ENCODE measurements at regions not wholly inside any gene's neighbourhood (a gene's known extent, or its start where the extent isn't known, plus 50 kb on each side); places are given as distances from the start of the nearest gene placed in this dataset.

DNA sequence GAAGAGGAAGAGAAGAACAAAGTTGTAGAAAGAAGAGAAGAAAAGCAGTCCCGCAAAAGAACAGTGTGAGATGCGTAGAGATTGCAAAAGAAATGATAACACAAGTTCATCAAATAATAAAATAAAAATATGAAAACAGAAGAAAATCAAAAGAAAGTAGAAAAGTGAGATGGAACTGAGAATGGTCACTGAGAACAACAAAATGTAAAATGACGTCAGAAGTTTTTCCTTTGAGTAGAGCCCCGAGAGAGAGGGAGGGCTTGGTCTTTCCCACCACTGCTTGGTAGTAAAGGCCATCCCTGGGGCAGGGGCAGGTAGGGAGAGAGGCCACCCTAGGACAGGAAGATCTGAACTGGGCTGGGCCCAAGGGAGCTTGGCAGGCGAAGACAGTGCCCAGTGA lies 533.7 kb downstream of the QKI start:
- intact Hi-C loops (cut with micrococcal nuclease), result no loop called here
- no peaks in the 10 kb centered on the region for H3K9me3 Mint-ChIP-seq
- no peak overlapping the region for H3K27ac Mint-ChIP-seq
- no peaks in the 10 kb centered on the region for H3K4me1 Mint-ChIP-seq (ENCODE audit: low read depth)
- no peak overlapping the region for H3K4me3 Mint-ChIP-seq (ENCODE audit: low read depth)
- DNase-seq (ENCODE audit: low spot score), result no peak
- H3K36me3 Mint-ChIP-seq (ENCODE audit: low read depth), result no peaks in the 10 kb centered on the region
- H3K27me3 Mint-ChIP-seq (ENCODE audit: low read depth), result peaks cover 6% of the 10 kb centered on the region

DNA sequence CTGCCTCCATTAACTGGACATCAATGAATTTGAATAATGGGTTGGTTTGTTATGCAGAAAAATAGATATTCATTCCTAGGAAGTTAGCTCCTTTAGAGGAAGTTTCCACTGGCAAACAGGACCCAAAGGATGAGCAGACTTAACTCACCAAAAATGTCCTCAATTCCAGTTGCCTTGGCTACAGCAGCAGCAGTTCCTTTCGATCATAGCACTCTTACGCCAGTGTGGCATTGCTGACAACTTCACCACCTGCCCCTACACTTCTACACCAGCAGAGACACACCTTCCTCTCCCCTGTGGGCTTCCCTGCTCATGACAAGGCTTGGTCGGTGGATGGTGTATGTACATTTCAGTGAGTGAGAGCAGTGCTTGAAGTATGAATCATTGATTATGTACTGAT lies 532.8 kb downstream of the QKI start:
- Mint-ChIP-seq H3K4me1 (ENCODE audit: low read depth) (no peaks in the 10 kb centered on the region), H3K4me3 (ENCODE audit: low read depth) (no peak overlapping the region), H3K27me3 (ENCODE audit: low read depth) (peaks cover 10% of the 10 kb centered on the region), H3K27ac (no peak overlapping the region), H3K36me3 (ENCODE audit: low read depth) (no peaks in the 10 kb centered on the region), H3K9me3 (no peaks in the 10 kb centered on the region)
- intact Hi-C loops (cut with micrococcal nuclease), result no loop called here
- DNase-seq (ENCODE audit: low spot score), result no peak

DNA sequence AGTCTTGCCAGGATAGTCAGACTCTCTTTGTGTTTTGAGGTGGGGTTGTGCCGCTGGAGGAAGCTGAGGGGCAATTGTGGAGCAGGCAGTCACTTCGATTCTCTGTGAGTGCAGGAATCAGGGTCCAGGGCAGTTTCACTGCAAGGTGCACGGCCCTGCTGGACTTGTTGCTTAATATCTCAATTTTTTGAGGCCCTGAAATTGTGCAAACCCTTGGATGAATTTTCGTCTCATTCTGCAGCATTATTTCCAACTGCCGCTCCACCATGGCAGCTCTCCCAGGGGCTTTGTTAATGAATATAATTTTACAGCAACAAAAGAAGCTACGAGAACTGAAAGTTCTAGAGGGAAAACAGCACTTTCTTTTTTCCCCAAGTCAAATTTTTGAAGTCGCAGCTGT lies 531.9 kb downstream of the QKI start:
- H3K27me3 Mint-ChIP-seq (ENCODE audit: low read depth), result peaks cover 12% of the 10 kb centered on the region
- no peaks in the 10 kb centered on the region for H3K9me3 Mint-ChIP-seq
- DNase-seq (ENCODE audit: low spot score), result no peak
- no peaks in the 10 kb centered on the region for H3K4me1 Mint-ChIP-seq (ENCODE audit: low read depth)
- intact Hi-C loops (cut with micrococcal nuclease), result no loop called here
- no peak overlapping the region for H3K4me3 Mint-ChIP-seq (ENCODE audit: low read depth)
- H3K36me3 Mint-ChIP-seq (ENCODE audit: low read depth), result no peaks in the 10 kb centered on the region
- no peak overlapping the region for H3K27ac Mint-ChIP-seq

DNA sequence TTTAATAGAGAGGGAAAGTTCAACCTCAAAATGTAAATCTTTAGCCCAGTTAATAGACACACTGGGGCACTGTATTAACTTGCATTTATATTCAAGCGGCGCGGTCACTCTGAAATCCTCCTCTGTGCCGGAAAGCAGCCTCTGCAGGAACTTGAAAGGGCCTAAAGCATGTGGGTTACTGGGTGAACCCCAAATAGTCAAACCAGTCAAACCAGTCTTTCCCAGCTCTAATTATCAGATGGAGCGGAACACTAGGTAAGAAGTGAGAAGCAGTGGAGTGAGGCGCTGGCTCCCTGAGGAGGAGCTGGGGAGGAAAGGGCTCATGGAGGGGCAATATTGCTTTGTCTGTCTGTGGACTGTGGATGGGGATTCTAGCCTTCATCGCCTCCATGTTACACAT lies 531.3 kb downstream of the QKI start:
- no peak overlapping the region for H3K27ac Mint-ChIP-seq
- intact Hi-C loops (cut with micrococcal nuclease), result no loop called here
- no peak for DNase-seq (ENCODE audit: low spot score)
- H3K4me1 Mint-ChIP-seq (ENCODE audit: low read depth), result no peaks in the 10 kb centered on the region
- no peaks in the 10 kb centered on the region for H3K9me3 Mint-ChIP-seq
- H3K36me3 Mint-ChIP-seq (ENCODE audit: low read depth), result no peaks in the 10 kb centered on the region
- peaks cover 12% of the 10 kb centered on the region for H3K27me3 Mint-ChIP-seq (ENCODE audit: low read depth)
- H3K4me3 Mint-ChIP-seq (ENCODE audit: low read depth), result no peak overlapping the region

DNA sequence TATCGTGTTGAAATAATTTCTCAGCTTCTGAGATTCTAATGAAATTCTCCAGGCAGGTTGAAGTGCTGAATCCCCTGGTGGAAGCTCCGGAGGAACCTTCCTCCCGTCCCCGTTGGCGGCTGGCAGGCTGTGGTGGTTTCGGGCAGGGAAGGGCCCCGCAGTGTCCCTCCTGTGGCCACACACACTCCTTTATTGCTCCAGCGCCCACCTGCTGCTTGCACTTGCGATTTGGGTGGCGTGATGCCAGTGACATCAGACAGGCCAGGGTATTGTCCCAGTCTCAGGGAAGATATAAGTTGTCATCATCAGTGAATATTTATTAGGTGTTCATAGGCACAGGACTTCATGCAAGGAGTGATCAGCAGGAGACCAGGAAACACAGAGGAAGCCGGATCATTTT lies 530.4 kb downstream of the QKI start:
- peaks cover 12% of the 10 kb centered on the region for H3K27me3 Mint-ChIP-seq (ENCODE audit: low read depth)
- no peak overlapping the region for H3K4me3 Mint-ChIP-seq (ENCODE audit: low read depth)
- H3K4me1 Mint-ChIP-seq (ENCODE audit: low read depth), result no peaks in the 10 kb centered on the region
- intact Hi-C loops (cut with micrococcal nuclease), result no loop called here
- no peaks in the 10 kb centered on the region for H3K9me3 Mint-ChIP-seq
- no peak for DNase-seq (ENCODE audit: low spot score)
- no peak overlapping the region for H3K27ac Mint-ChIP-seq
- H3K36me3 Mint-ChIP-seq (ENCODE audit: low read depth), result no peaks in the 10 kb centered on the region

DNA sequence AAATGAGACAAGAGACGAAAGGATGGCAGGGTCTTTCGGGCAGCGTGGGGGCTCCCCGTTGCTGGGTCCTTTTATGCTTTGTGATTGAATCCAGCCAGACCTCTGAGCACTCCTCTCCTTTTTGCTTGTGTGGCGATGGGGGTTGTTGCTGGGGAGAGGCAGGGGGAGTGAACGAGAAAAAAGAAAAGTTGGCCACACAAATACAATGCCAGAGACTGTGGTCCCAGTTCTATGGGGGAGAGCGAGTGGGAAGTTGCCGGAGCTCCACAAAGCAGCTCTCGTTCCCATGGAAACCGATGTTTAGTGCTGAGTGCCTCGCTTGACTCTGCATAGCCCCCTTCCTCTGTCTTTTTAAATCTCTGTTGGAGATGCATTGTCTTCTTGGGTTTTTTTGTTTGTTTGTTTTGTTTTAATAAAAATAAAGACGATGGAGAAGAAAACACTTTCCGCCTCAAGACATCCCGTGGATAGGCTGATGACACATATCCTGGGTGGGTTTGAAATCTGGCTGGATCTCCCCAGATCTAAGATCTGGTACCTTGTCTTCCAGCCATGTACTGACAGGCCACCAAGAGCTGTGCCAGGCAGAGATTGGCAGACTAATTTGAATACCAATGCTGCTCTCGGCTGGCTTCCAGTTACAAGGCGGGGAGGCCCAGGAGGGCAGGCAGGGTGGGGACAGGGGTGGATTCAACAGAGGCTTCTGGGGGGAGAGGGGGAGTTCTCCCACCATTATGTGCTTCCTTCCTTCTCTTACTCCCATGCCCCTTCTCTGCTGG lies 529.3 kb downstream of the QKI start:
- Mint-ChIP-seq H3K4me1 (ENCODE audit: low read depth) (no peaks in the 10 kb centered on the region), H3K9me3 (no peaks in the 10 kb centered on the region), H3K36me3 (ENCODE audit: low read depth) (no peaks in the 10 kb centered on the region), H3K4me3 (ENCODE audit: low read depth) (no peak overlapping the region), H3K27ac (no peak overlapping the region), H3K27me3 (ENCODE audit: low read depth) (peaks cover 12% of the 10 kb centered on the region)
- DNase-seq (ENCODE audit: low spot score), result no peak
- intact Hi-C loops (cut with micrococcal nuclease), result no loop called here

DNA sequence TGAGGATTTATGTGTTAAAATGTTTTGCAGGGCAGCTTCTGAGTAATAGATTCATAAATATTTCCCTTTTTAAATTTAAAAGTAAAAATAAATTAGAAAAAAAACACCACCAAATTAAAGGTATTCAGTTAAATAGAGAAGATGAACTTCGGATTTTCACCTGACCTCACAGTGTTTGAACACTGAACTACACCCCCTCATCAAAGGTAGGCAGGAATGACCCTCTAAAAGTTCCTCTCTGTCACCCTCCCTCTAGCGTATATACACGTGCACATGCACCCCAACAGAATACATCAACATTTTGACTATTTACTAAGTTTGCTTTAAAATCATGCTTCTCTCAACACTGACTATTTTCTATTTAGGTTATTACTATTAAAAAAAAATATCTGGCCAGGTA lies 528.3 kb downstream of the QKI start:
- intact Hi-C loops (cut with micrococcal nuclease), result no loop called here
- DNase-seq (ENCODE audit: low spot score), result no peak
- no peaks in the 10 kb centered on the region for H3K36me3 Mint-ChIP-seq (ENCODE audit: low read depth)
- H3K4me1 Mint-ChIP-seq (ENCODE audit: low read depth), result no peaks in the 10 kb centered on the region
- H3K27ac Mint-ChIP-seq, result no peak overlapping the region
- no peak overlapping the region for H3K4me3 Mint-ChIP-seq (ENCODE audit: low read depth)
- no peaks in the 10 kb centered on the region for H3K9me3 Mint-ChIP-seq
- H3K27me3 Mint-ChIP-seq (ENCODE audit: low read depth), result peaks cover 12% of the 10 kb centered on the region

DNA sequence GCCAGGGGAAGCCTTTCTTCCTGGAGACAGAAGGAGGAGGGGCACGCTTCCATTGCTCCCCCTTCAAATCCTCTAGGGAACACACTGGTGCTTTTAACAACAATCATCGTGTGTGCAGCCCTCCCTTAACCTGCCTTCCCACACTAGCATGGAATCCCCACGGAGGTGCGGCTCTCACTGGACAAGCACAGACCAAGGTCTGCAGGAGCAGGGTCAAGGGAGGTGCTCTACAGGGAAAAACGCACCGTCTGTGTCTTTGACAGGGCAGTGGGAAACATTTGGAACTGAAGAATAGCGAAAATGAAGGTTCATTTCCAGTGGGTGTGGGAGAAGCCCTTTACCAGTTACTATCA lies 527.1 kb downstream of the QKI start:
- Mint-ChIP-seq H3K27ac (no peak overlapping the region), H3K4me3 (ENCODE audit: low read depth) (no peak overlapping the region), H3K4me1 (ENCODE audit: low read depth) (no peaks in the 10 kb centered on the region), H3K9me3 (no peaks in the 10 kb centered on the region), H3K27me3 (ENCODE audit: low read depth) (peaks cover 12% of the 10 kb centered on the region), H3K36me3 (ENCODE audit: low read depth) (no peaks in the 10 kb centered on the region)
- intact Hi-C loops (cut with micrococcal nuclease), result no loop called here
- no peak for DNase-seq (ENCODE audit: low spot score)

DNA sequence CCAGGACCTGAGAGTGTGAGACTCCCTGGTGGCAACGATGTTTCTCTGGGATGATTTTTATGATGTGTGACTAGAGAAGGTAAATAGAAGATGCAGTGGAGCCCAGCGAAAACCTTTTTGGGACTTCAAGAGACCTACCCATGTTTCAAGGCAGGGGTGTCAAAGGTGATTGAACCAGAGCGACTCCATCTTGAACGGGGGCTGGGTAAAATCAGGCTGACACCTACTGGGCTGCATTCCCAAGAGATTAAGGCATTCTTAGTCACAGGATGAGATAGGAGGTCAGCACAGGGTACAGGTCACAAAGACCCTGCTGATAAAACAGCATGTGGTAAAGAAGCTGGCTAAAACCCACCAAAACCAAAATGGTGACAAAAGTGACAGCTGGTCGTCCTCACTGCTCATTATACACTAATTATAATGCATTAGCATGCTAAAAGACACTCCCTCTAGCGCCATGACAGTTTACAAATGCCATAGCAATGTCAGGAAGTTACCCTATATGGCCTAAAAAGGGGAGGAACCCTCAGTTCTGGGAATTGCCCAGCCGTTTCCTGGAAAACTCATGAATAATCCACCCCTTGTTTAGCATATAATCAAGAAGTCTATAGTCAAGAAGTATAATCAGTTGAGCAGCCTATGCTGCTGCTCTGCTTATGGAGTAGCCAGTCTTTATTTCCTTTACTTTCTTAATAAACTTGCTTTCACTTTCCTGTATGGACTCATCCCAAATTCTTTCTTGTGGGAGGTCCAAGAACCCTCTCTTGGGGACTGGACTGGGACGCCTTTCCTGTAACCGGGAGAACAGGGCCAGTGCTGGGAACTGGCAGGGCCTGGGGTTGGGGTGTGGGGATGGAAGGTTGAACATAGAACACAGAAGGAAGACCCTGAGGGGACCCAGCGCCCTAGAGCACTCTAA lies 526.4 kb downstream of the QKI start:
- H3K9me3 Mint-ChIP-seq, result no peaks in the 10 kb centered on the region
- peaks cover 12% of the 10 kb centered on the region for H3K27me3 Mint-ChIP-seq (ENCODE audit: low read depth)
- no peak overlapping the region for H3K4me3 Mint-ChIP-seq (ENCODE audit: low read depth)
- H3K36me3 Mint-ChIP-seq (ENCODE audit: low read depth), result no peaks in the 10 kb centered on the region
- no peaks in the 10 kb centered on the region for H3K4me1 Mint-ChIP-seq (ENCODE audit: low read depth)
- H3K27ac Mint-ChIP-seq, result no peak overlapping the region
- DNase-seq (ENCODE audit: low spot score), result no peak
- intact Hi-C loops (cut with micrococcal nuclease), result no loop called here

DNA sequence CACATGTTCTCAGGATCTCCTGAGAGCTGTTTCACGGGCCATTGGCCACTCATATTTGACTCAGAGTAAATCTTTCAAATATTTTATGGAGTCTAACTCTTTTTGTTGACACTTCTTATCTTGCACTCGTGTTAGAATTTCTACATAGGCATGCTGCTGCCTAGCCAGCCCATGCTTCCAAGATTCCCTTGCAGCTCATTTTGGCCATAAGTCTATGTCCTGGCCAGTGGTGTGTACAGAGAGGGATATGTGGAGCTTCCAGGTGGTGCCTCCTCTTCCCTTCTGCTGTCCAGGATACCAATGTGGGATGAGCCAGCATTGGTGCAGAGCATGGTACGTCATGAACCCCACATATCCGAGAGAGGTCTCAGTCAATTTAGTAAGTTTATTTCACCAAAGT lies 522.6 kb downstream of the QKI start:
- no peak overlapping the region for H3K27ac Mint-ChIP-seq
- no peak overlapping the region for H3K4me3 Mint-ChIP-seq (ENCODE audit: low read depth)
- no peak for DNase-seq (ENCODE audit: low spot score)
- intact Hi-C loops (cut with micrococcal nuclease), result no loop called here
- H3K4me1 Mint-ChIP-seq (ENCODE audit: low read depth), result no peaks in the 10 kb centered on the region
- no peaks in the 10 kb centered on the region for H3K36me3 Mint-ChIP-seq (ENCODE audit: low read depth)
- H3K27me3 Mint-ChIP-seq (ENCODE audit: low read depth), result peaks cover 3% of the 10 kb centered on the region
- no peaks in the 10 kb centered on the region for H3K9me3 Mint-ChIP-seq

DNA sequence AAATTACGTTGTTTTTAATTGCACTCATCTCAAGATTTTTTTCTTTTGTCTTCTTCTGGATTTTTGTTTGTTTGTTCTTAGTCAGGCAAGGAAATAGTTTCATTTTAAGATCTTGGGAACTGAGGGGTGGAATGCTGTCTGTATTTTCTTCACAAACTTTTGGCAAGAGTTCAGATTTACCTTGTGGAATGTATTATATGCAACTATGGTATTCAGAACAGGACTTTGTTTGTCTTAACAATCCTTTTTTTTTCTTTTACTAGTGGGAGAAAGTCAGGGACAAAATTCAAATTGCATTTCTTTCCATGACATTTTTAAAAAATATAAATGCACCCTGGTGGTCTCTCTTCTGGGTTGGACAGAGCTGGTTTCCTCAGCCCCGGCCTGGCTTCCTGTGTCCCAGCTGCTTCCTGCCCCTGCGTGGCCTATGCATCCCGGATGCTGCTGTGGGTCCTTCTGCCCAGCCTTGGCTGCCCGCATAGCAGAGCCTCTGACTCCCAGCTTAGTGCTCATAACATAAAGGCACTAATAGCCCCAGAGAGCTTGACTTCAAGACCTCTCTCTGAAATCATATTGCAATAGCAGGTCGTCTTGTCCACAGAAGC lies 520.7 kb downstream of the QKI start:
- Mint-ChIP-seq H3K9me3 (no peaks in the 10 kb centered on the region), H3K36me3 (ENCODE audit: low read depth) (no peaks in the 10 kb centered on the region)
- DNase-seq (ENCODE audit: low spot score), result no peak

DNA sequence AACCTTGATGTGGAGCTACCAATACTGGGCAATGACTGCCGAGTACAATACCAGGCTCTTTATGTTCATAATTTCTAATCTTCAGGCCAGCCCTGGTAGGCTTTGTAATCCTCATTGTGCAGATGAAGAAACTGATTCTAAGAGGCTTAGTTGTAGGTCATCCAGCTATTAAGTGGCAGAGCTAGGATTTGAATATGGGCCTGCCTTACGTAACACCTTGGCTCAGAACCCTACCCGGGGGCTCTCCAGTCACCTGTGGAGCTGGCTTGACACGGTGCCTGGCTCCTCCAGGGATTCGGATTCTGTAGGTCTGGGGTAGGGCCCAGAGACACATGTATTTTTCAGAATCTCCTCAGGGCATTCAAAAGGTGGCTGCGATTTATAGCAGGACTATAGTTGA lies 515.5 kb downstream of the QKI start:
- no peak overlapping the region for H3K27ac Mint-ChIP-seq
- no peaks in the 10 kb centered on the region for H3K4me1 Mint-ChIP-seq (ENCODE audit: low read depth)
- no peaks in the 10 kb centered on the region for H3K9me3 Mint-ChIP-seq
- intact Hi-C loops (cut with micrococcal nuclease), result no loop called here
- no peak overlapping the region for H3K4me3 Mint-ChIP-seq (ENCODE audit: low read depth)
- H3K27me3 Mint-ChIP-seq (ENCODE audit: low read depth), result no peaks in the 10 kb centered on the region
- DNase-seq (ENCODE audit: low spot score), result no peak
- no peaks in the 10 kb centered on the region for H3K36me3 Mint-ChIP-seq (ENCODE audit: low read depth)

More for the DNA sequence above, 520.7 kb downstream of the QKI start:
- intact Hi-C loops (cut with micrococcal nuclease), result no loop called here
- no peak overlapping the region for H3K4me3 Mint-ChIP-seq (ENCODE audit: low read depth)
- no peaks in the 10 kb centered on the region for H3K4me1 Mint-ChIP-seq (ENCODE audit: low read depth)
- H3K27me3 Mint-ChIP-seq (ENCODE audit: low read depth), result no peaks in the 10 kb centered on the region
- H3K27ac Mint-ChIP-seq, result no peak overlapping the region

DNA sequence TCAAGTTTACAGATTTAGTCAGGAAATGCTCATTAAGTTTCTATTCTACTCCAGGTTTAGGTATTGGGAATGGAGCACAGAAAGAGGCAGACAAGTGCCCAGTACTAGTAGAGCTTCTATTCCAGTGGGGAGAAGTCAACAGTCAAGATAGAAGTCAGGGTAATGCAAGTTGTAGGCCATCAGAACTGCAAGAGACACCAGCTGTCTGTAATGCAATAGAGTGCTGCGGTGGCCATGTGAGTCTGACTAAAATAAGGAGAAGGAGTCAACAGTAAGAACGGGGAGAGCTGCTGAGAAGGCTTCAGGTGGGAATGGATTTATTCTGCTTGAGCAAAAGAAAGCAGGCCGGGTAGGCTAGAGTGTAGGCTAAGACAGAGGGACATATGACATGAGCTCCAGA lies 515.0 kb downstream of the QKI start:
- H3K27ac Mint-ChIP-seq, result no peak overlapping the region
- H3K27me3 Mint-ChIP-seq (ENCODE audit: low read depth), result no peaks in the 10 kb centered on the region
- no peak for DNase-seq (ENCODE audit: low spot score)
- H3K4me1 Mint-ChIP-seq (ENCODE audit: low read depth), result no peaks in the 10 kb centered on the region
- H3K4me3 Mint-ChIP-seq (ENCODE audit: low read depth), result no peak overlapping the region
- intact Hi-C loops (cut with micrococcal nuclease), result no loop called here
- H3K9me3 Mint-ChIP-seq, result no peaks in the 10 kb centered on the region
- H3K36me3 Mint-ChIP-seq (ENCODE audit: low read depth), result no peaks in the 10 kb centered on the region
